ENCODE measurements at regions not wholly inside any gene's neighbourhood (a gene's known extent, or its start where the extent isn't known, plus 50 kb on each side); places are given as distances from the start of the nearest gene placed in this dataset.

DNA sequence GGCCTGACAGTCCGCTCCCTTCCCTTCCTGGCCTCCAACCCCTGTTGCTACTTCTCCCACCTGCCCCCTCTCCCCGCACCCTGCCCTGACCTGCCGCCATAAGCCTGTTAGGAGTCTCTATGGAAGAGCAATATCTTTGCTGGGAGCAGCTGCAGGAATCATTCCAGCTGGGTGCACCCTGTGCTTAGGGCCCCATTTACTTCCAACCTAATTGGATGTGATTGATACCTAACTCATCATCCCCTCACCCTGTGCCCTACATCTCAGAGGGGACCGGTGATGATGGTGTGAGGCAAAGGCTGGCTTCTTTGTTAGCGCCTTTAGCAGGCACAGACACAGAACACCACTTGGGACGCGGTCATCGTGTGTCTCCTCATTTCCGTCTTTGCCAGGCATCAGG is 80.0 kb upstream of the FAM180A start:
- DNase-seq = peak; percentile 50

DNA sequence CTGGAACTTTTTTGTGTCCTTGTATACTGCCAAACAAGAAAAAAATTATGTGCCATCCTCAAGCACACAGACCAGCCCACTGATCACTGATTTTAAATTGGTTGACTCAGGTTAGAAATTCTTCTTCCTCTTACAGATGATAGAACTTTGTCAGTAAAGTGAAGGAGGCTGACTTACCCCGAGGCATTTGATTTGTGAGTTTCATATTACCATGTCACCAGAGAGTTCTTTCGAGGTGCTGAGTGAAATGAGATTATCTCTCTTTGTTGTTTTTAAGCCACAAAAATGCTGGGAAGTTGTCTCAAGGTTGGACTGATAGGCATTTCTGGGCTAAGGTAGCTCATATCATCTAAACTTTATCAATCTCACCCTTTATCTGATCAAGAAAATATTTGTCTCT is 78.8 kb upstream of the FAM180A start:
- no peak for DNase-seq

DNA sequence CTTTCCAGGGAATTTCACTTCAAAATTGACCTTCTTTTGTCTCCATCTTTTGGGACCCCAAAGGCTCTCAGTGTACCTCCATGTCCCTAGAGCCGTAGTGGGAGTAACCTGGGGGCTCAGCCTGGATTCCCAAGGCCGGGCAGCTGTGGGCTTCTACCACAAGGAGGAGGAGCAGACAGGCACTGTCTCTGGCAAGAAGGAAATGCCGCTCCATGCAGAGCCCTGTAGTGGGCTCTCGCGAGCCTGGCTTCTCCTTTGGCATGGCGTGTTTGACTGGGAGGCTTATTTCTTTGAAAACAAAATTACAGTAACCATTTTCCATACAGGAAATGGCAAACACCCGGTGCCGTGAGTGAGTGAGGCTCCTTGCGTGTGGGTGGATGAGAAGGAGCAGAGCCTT is 76.8 kb upstream of the FAM180A start:
- DNase-seq = no peak

- DNase-seq = peak; percentile 32
These were observed 73.8 kb upstream of the FAM180A start for GRCh38 chr7:135822376-135822775.

- no peak for DNase-seq
These were observed 69.0 kb upstream of the FAM180A start for GRCh38 chr7:135817583-135817982.

DNA sequence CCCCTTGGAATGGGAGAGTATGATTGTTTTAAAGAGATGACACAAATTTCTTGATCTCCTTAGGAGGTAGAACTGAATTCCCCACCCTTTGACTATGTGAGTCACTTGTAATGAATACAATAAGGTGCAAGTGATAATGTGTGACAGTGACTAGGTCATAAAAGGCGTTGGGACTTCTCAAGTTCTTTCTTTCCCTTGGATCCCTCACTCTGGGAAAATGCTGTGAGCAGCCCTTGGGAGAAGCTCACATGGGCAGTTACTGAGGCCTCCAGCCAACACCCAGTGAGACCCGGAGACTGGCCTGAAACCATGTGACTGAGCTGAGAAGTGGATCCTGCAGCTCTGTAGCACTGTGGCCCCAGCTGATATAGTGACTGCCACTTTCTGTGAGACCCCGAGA is 66.4 kb upstream of the FAM180A start:
- DNase-seq = no peak

GRCh38 chr7:135812148-135812547 is 63.5 kb upstream of the FAM180A start:
- no peak for DNase-seq

DNA sequence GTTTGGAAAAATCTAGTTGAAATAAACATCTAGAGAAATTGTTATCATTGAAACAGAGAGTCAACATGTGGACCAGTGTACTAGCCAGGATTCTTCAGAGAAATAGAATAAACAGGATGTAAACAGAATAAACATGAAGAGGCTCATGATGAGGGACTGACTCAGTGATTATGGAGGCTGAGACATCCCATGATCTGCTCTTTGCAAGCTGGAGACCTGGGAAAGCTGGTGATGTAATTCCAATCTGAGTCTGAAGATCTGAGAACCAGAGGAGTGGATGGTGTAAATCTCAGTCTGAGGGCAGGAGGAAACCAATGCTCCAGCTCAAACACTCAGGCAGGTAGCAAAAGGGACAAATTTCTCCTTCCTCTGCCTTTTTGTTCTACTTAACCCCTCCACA is 62.9 kb upstream of the FAM180A start:
- no peak for DNase-seq

- DNase-seq = no peak
These were observed 59.6 kb upstream of the FAM180A start for GRCh38 chr7:135808206-135808605.

GRCh38 chr7:135803143-135803542 is 54.5 kb upstream of the FAM180A start:
- DNase-seq = no peak

GRCh38 chr7:135802697-135803096 is 54.1 kb upstream of the FAM180A start:
- no peak for DNase-seq

GRCh38 chr7:135801877-135802276 is 53.3 kb upstream of the FAM180A start:
- peak; percentile 76 for DNase-seq

GRCh38 chr7:135801045-135801693 is 52.6 kb upstream of the FAM180A start:
- peak; percentile 90 for DNase-seq

- DNase-seq = no peak
These were observed 51.9 kb upstream of the FAM180A start for GRCh38 chr7:135800560-135800959.

GRCh38 chr7:135799881-135800280 is 51.3 kb upstream of the FAM180A start:
- DNase-seq = no peak

Measured in NCI-H69 (cell line).